Hepatocyte (in vitro differentiated cells): ENCODE measurements at regions not wholly inside any gene's neighbourhood (a gene's known extent, or its start where the extent isn't known, plus 50 kb on each side); places are given as distances from the start of the nearest gene placed in this dataset.

Source experiments
- DNase-seq: peaks from one replicate; pipeline ENCODE4 v3.0.0-alpha.2; 2016; ENCODE audit warnings: low spot score
- H2AFZ ChIP-seq: fragments of 200-600 bp; sonication (generic); 2 replicates; pipeline ENCODE4 v1.6.0; 2016; ENCODE audit warnings: antibody characterized with exemption, mild to moderate bottlenecking
- H3K27ac ChIP-seq: fragments of 200-600 bp; sonication (generic); 2 replicates; pipeline ENCODE4 v1.5.1; 2016; ENCODE audit warnings: mild to moderate bottlenecking
- H3K27me3 ChIP-seq: fragments of 200-600 bp; sonication (generic); 2 replicates; pipeline ENCODE4 v1.6.1; 2016
- H3K36me3 ChIP-seq: fragments of 200-600 bp; sonication (generic); replicated peaks from 2 replicates; pipeline ENCODE4 v1.5.1; 2016; ENCODE audit warnings: low read depth; ENCODE audit not compliant: insufficient read depth
- H3K4me1 ChIP-seq: fragments of 200-600 bp; sonication (generic); 2 replicates; pipeline ENCODE4 v1.5.1; 2016; ENCODE audit warnings: mild to moderate bottlenecking, moderate library complexity; ENCODE audit not compliant: insufficient read depth
- H3K4me2 ChIP-seq: fragments of 200-600 bp; sonication (generic); 2 replicates; pipeline ENCODE4 v1.6.0; 2016
- H3K4me3 ChIP-seq: fragments of 200-600 bp; sonication (generic); 2 replicates; pipeline ENCODE4 v1.5.1; 2016; ENCODE audit warnings: mild to moderate bottlenecking
- H3K79me2 ChIP-seq: fragments of 200-600 bp; sonication (generic); 2 replicates; pipeline ENCODE4 v1.6.0; 2017; ENCODE audit warnings: mild to moderate bottlenecking
- H3K9me2 ChIP-seq: fragments of 200-600 bp; sonication (generic); replicated peaks from 2 replicates; pipeline ENCODE4 v1.6.0; 2017; ENCODE audit warnings: mild to moderate bottlenecking; ENCODE audit not compliant: insufficient read depth
- H3K9me3 ChIP-seq: fragments of 200-600 bp; sonication (generic); 2 replicates; pipeline ENCODE4 v1.5.1; 2016; ENCODE audit warnings: low read depth, mild to moderate bottlenecking
- H4K20me1 ChIP-seq: fragments of 200-600 bp; sonication (generic); 2 replicates; pipeline ENCODE4 v1.6.0; 2016; ENCODE audit warnings: mild to moderate bottlenecking; ENCODE audit not compliant: insufficient read depth, poor library complexity, severe bottlenecking
- CTCF ChIP-seq: fragments of 200-600 bp; sonication (generic); IDR thresholded peaks from 2 replicates; pipeline ENCODE4 v1.5.1; 2016; ENCODE audit warnings: antibody characterized with exemption, mild to moderate bottlenecking; ENCODE audit not compliant: poor library complexity
- EZH2 ChIP-seq: fragments of 200-600 bp; sonication (generic); IDR thresholded peaks from 2 replicates; pipeline ENCODE4 v1.6.1; 2016; ENCODE audit warnings: antibody characterized with exemption, mild to moderate bottlenecking, borderline replicate concordance
- EZH2phosphoT487 ChIP-seq: fragments of 200-600 bp; sonication (generic); IDR thresholded peaks from one replicate; pipeline ENCODE4 v1.6.1; 2018; ENCODE audit warnings: antibody characterized with exemption, mild to moderate bottlenecking, low read depth, moderate library complexity; ENCODE audit not compliant: unreplicated experiment, severe bottlenecking
- WGBS: methylation state at CpG from one replicate; pipeline ENCODE4 v1.1.6; 2016; ENCODE audit warnings: low lambda C conversion rate; ENCODE audit errors: missing lambda C conversion rate; 5-methylcytosine and 5-hydroxymethylcytosine counted together

- DNase-seq = peak; percentile 84
- H3K9me2 ChIP-seq = no peaks in the 10 kb centered on the region
- H4K20me1 ChIP-seq = no peaks in the 10 kb centered on the region
- 20% methylated on average over 17 of the region's 17 CpGs for WGBS
- TF ChIP-seq EZH2phosphoT487 (no peak), CTCF (no peak), EZH2 (no peak)
- H3K9me3 ChIP-seq = no peaks in the 10 kb centered on the region
- H3K36me3 ChIP-seq = no peaks in the 10 kb centered on the region
- no peaks in the 10 kb centered on the region for H3K79me2 ChIP-seq
- H3K27me3 ChIP-seq = no peaks in the 10 kb centered on the region
- H2AFZ ChIP-seq = no peak overlapping the region
- H3K4me1 ChIP-seq = peaks cover 26% of the 10 kb centered on the region
- H3K4me3 ChIP-seq = no peak overlapping the region
- H3K27ac ChIP-seq = peak overlapping the region; percentile 94
- peak overlapping the region; percentile 63 for H3K4me2 ChIP-seq
These were observed 72.1 kb downstream of the FOXA2 start for GRCh38 chr20:22511943-22512910.

GRCh38 chr20:22509843-22510147, 74.6 kb downstream of the FOXA2 start:
- Histone ChIP-seq H3K36me3 (no peaks in the 10 kb centered on the region), H3K27me3 (no peaks in the 10 kb centered on the region), H3K4me2 (no peak overlapping the region), H3K9me3 (no peaks in the 10 kb centered on the region), H4K20me1 (no peaks in the 10 kb centered on the region), H3K27ac (no peak overlapping the region), H3K4me3 (no peak overlapping the region), H3K9me2 (no peaks in the 10 kb centered on the region), H3K79me2 (no peaks in the 10 kb centered on the region), H2AFZ (no peak overlapping the region), H3K4me1 (peaks cover 26% of the 10 kb centered on the region)
- DNase-seq = no peak
- no peak for TF ChIP-seq CTCF
- TF ChIP-seq EZH2phosphoT487 = no peak
- no peak for TF ChIP-seq EZH2
- 94% methylated on average over 3 of the region's 3 CpGs for WGBS

GRCh38 chr20:22509090-22509842, 75.1 kb downstream of the FOXA2 start:
- Histone ChIP-seq H3K79me2 (no peaks in the 10 kb centered on the region), H3K9me3 (no peaks in the 10 kb centered on the region), H4K20me1 (no peaks in the 10 kb centered on the region), H3K4me3 (no peak overlapping the region), H3K27ac (no peak overlapping the region), H2AFZ (no peak overlapping the region), H3K36me3 (no peaks in the 10 kb centered on the region), H3K4me2 (no peak overlapping the region), H3K27me3 (no peaks in the 10 kb centered on the region), H3K4me1 (peaks cover 26% of the 10 kb centered on the region), H3K9me2 (no peaks in the 10 kb centered on the region)
- TF ChIP-seq EZH2 (no peak), CTCF (no peak), EZH2phosphoT487 (no peak)
- DNase-seq = no peak
- WGBS = 93% methylated on average over 7 of the region's 7 CpGs
